Spleen (tissue), 7 donors: ENCODE measurements at regions not wholly inside any gene's neighbourhood (a gene's known extent, or its start where the extent isn't known, plus 50 kb on each side); places are given as distances from the start of the nearest gene placed in this dataset.

Source experiments
- CTCF ChIP-seq, 11 experiments: fragments of 200-600 bp in 7 of 11; fragments of 450-650 bp in 4 of 11; sonication (generic) in 4 of 11; IDR thresholded peaks in 8 of 11; conservative IDR thresholded peaks in 3 of 11; 1 replicate in 7 of 11; 2 replicates in 4 of 11; pipeline versions ENCODE4 v1.4.0 to v1.8.0; 2016 to 2021; ENCODE audit warnings: antibody characterized with exemption in 11 of 11, inconsistent platforms in 4 of 11, mild to moderate bottlenecking in 1 of 11
- POLR2A ChIP-seq, 3 donors: fragments of 450-650 bp; IDR thresholded peaks; one replicate each; pipeline ENCODE4 v1.5.1; 2017; ENCODE audit warnings: antibody characterized with exemption in 3 of 3, mild to moderate bottlenecking in 1 of 3
- donor health status: DM: no; HTN: no; CAD: no; lungs with moderate emphysema.
- donor health status: DM: no; HTN: no; CAD: no.
- donor health status: DM: no; HTN: no; CAD: no.

- TF ChIP-seq CTCF (IDR thresholded peaks at IDR 0.05 in 8 of 11, conservative IDR thresholded peaks at IDR 0.05 in 3 of 11) (no peak), POLR2A (IDR thresholded peaks at IDR 0.05) (no peak)
Measured at GRCh38 chr5:39800042-39800601, 375.3 kb upstream of the DAB2 start.
